Adipocyte (in vitro differentiated cells): ENCODE measurements at regions not wholly inside any gene's neighbourhood (a gene's known extent, or its start where the extent isn't known, plus 50 kb on each side); places are given as distances from the start of the nearest gene placed in this dataset.

Experiments
- DNase-seq: peaks from one replicate; pipeline ENCODE4 v3.0.0-alpha.2; 2015; ENCODE audit warnings: low read depth
- H3K27me3 ChIP-seq: replicated peaks from 2 replicates; pipeline ENCODE4 v1.7.0; 2013; ENCODE audit warnings: mild to moderate bottlenecking, low read length, moderate library complexity; ENCODE audit not compliant: control insufficient read depth, insufficient read depth
- H3K36me3 ChIP-seq: 2 replicates; pipeline ENCODE4 v1.7.0; 2013; ENCODE audit warnings: low read length, mild to moderate bottlenecking, moderate library complexity; ENCODE audit not compliant: control insufficient read depth, insufficient read depth, severe bottlenecking
- H3K4me1 ChIP-seq: 2 replicates; pipeline ENCODE4 v1.7.0; 2013; ENCODE audit warnings: mild to moderate bottlenecking, low read length, moderate library complexity; ENCODE audit not compliant: control insufficient read depth, insufficient read depth
- H3K4me3 ChIP-seq: 2 replicates; pipeline ENCODE4 v1.7.0; 2013; ENCODE audit warnings: mild to moderate bottlenecking, low read length, moderate library complexity
- H3K9ac ChIP-seq: 2 replicates; pipeline ENCODE4 v1.7.0; 2013; ENCODE audit warnings: mild to moderate bottlenecking, low read length, moderate library complexity
- H3K9me3 ChIP-seq: 2 replicates; pipeline ENCODE4 v1.7.0; 2013; ENCODE audit warnings: mild to moderate bottlenecking, low read length, moderate library complexity; ENCODE audit not compliant: control insufficient read depth

- H3K4me1 ChIP-seq: no peaks in the 10 kb centered on the region
- no peak for DNase-seq
- no peak overlapping the region for H3K9ac ChIP-seq
- no peaks in the 10 kb centered on the region for H3K36me3 ChIP-seq
- H3K4me3 ChIP-seq: no peak overlapping the region
- H3K27me3 ChIP-seq: peaks cover 2% of the 10 kb centered on the region
- H3K9me3 ChIP-seq: no peaks in the 10 kb centered on the region
These were observed 376.4 kb upstream of the ATP5MC3 start for GRCh38 chr2:175557810-175558377.

DNA sequence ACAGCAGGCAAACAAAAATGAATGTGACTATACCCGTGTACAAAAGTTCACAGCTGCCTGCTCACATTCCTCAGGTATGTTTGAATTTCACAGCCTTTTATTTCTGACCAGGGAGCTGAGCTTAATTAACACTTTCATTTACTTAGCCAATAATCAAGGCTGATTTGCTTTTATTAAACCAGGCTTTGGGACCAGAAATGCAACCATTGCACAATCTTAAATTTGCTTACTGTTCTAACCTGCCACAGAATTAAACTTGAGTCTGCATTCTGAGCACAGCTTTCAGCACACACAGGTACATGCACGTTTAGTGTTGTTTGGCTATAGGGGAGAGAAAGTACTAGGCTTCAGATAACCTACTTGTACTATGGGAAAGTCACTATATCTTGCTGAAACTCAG, 372.4 kb upstream of the ATP5MC3 start:
- Histone ChIP-seq H3K36me3 (no peaks in the 10 kb centered on the region), H3K9me3 (no peaks in the 10 kb centered on the region), H3K9ac (no peak overlapping the region), H3K27me3 (peaks cover 4% of the 10 kb centered on the region), H3K4me3 (no peak overlapping the region), H3K4me1 (no peaks in the 10 kb centered on the region)
- DNase-seq: no peak

DNA sequence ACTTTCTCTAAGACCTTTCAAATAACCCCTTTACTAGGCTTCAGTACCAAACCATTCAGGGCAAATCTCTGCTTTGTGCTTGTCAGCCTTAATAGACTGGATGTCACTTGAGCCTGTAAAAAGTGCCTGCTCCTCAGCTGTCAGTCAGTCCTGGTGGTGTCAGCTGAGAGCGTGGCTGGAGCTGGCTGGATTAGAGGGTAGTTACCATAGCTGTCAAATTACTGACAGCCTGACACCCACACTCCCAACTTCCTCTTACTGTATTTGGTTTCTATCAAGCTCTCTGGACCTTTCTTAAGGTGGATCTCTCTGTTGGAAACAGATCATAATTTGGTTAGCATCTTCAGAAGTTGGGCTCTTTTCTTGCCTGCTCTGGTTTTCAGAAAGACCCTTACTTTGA, 371.4 kb upstream of the ATP5MC3 start:
- no peak for DNase-seq
- Histone ChIP-seq H3K4me1 (no peaks in the 10 kb centered on the region), H3K4me3 (no peak overlapping the region), H3K36me3 (no peaks in the 10 kb centered on the region), H3K27me3 (peaks cover 4% of the 10 kb centered on the region), H3K9me3 (no peaks in the 10 kb centered on the region), H3K9ac (no peak overlapping the region)

GRCh38 chr2:175540421-175540820, 358.9 kb upstream of the ATP5MC3 start:
- H3K4me1 ChIP-seq: no peaks in the 10 kb centered on the region
- DNase-seq: no peak
- no peaks in the 10 kb centered on the region for H3K36me3 ChIP-seq
- H3K4me3 ChIP-seq: no peak overlapping the region
- H3K27me3 ChIP-seq: no peaks in the 10 kb centered on the region
- H3K9me3 ChIP-seq: peaks cover 12% of the 10 kb centered on the region
- no peak overlapping the region for H3K9ac ChIP-seq

DNA sequence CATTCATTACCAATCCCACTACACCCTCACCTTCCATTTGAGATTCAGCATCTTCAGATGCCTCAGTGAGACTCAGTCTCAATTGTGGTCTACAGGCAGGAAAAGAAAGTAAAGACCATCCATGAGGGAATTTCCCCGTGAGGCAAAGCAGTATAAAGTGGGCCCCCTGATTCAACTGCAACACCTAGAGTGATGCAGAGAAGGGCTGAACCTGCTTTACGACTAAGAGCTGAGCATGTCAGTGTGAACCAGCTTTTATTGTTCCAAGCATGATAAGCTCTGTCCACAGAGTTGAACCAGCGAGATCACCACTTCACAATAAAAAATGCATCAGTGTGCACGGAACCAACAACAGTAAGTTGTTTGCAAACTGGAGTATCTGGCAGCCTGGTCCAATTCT, 357.6 kb upstream of the ATP5MC3 start:
- Histone ChIP-seq H3K9ac (no peak overlapping the region), H3K27me3 (no peaks in the 10 kb centered on the region), H3K36me3 (no peaks in the 10 kb centered on the region), H3K9me3 (peaks cover 12% of the 10 kb centered on the region), H3K4me1 (no peaks in the 10 kb centered on the region), H3K4me3 (no peak overlapping the region)
- DNase-seq: no peak

- Histone ChIP-seq H3K4me3 (no peak overlapping the region), H3K4me1 (no peaks in the 10 kb centered on the region), H3K9me3 (peaks cover 9% of the 10 kb centered on the region), H3K27me3 (no peaks in the 10 kb centered on the region), H3K36me3 (no peaks in the 10 kb centered on the region), H3K9ac (no peak overlapping the region)
- DNase-seq: no peak
These were observed 354.5 kb upstream of the ATP5MC3 start for GRCh38 chr2:175536059-175536458.

DNA sequence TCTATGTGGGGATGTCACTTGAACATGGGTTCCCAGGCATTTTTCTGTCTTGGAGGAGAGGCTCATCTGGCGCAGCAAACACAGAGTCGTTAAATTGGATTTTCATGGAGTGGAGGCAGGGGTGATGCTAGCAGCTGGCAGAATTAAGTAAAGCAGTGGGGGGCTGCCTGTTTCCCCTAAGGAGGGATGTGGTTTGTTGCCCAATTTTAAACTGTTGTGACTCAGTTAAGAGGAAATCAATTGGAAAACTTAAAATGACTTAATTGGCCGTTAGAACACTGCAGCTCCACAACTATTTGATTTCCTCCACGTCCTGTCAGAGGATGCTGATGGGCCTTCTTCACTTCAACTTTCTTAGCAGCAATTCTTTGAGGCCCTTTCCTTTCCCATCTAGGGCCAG, 354.1 kb upstream of the ATP5MC3 start:
- H3K9me3 ChIP-seq: peaks cover 9% of the 10 kb centered on the region
- H3K4me3 ChIP-seq: no peak overlapping the region
- no peaks in the 10 kb centered on the region for H3K36me3 ChIP-seq
- no peak for DNase-seq
- no peak overlapping the region for H3K9ac ChIP-seq
- H3K27me3 ChIP-seq: no peaks in the 10 kb centered on the region
- H3K4me1 ChIP-seq: no peaks in the 10 kb centered on the region

DNA sequence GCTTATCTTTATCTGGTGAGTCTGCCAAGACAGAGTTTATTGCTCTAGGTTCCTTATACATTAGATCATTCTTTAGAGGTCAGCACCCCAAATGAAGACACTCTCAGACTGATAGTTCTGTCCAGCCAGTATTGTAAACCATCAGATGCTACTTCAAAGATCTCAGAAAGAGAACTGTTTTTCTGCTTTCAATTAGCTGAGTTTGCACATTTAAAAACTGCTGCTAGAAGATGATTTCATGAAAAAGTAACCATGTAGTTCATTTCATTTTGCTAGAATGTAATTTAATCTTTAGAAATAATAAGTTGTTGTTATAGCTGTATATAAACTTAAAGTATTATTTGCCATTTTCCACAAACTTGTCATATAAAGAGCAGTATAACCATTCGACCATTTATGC, 344.5 kb upstream of the ATP5MC3 start:
- H3K9me3 ChIP-seq: no peaks in the 10 kb centered on the region
- no peaks in the 10 kb centered on the region for H3K27me3 ChIP-seq
- H3K4me3 ChIP-seq: no peak overlapping the region
- H3K4me1 ChIP-seq: no peaks in the 10 kb centered on the region
- H3K9ac ChIP-seq: no peak overlapping the region
- DNase-seq: no peak
- H3K36me3 ChIP-seq: no peaks in the 10 kb centered on the region

DNA sequence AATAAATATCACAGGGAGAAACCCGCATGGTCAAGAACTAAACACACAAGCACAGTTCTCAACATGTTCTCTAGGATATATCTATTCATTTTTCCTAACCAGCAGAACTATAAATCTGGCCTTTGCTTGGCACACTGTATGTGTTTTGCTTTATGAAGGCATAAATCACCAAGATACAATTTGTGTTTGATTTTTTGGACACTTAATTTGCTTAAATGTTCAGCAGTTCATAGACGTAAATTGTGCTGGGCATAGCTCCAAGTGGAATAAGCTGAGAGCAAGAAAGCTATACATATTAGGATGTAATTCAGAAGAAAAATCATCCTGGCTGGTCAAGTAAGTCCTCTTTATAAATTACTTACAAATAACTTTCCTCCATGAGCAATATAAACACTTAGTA, 341.5 kb upstream of the ATP5MC3 start:
- no peak overlapping the region for H3K4me3 ChIP-seq
- H3K27me3 ChIP-seq: no peaks in the 10 kb centered on the region
- no peaks in the 10 kb centered on the region for H3K4me1 ChIP-seq
- no peak overlapping the region for H3K9ac ChIP-seq
- H3K9me3 ChIP-seq: no peaks in the 10 kb centered on the region
- DNase-seq: no peak
- H3K36me3 ChIP-seq: no peaks in the 10 kb centered on the region

GRCh38 chr2:175518206-175518605, 336.7 kb upstream of the ATP5MC3 start:
- no peak for DNase-seq
- no peaks in the 10 kb centered on the region for H3K4me1 ChIP-seq
- no peak overlapping the region for H3K9ac ChIP-seq
- no peaks in the 10 kb centered on the region for H3K27me3 ChIP-seq
- no peak overlapping the region for H3K4me3 ChIP-seq
- H3K36me3 ChIP-seq: no peaks in the 10 kb centered on the region
- no peaks in the 10 kb centered on the region for H3K9me3 ChIP-seq

DNA sequence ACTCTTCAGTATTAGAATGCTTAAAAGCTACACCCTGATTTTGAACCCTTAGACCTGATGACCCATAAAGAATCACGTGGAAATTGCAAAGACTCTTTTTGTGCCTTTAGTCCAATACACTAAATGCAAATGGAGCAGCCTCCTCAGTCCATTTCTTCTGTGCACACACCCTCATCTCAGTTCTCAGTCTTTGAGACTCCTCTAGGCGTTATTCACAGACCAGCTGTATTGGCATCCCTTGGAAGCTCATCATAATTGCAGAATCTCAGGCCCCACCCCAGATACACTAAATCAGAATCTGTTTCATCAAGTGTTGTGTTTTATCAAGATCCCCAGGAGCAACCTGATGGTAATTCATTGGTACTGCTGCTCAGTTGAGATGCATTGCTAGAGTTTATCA, 335.0 kb upstream of the ATP5MC3 start:
- Histone ChIP-seq H3K27me3 (no peaks in the 10 kb centered on the region), H3K4me3 (no peak overlapping the region), H3K9me3 (no peaks in the 10 kb centered on the region), H3K4me1 (no peaks in the 10 kb centered on the region), H3K9ac (no peak overlapping the region), H3K36me3 (no peaks in the 10 kb centered on the region)
- no peak for DNase-seq

- peaks cover 13% of the 10 kb centered on the region for H3K9me3 ChIP-seq
- no peak for DNase-seq
These were observed 318.7 kb upstream of the ATP5MC3 start for GRCh38 chr2:175500255-175500654.

More at GRCh38 chr2:175500255-175500654, 318.7 kb upstream of the ATP5MC3 start:
- H3K27me3 ChIP-seq: no peaks in the 10 kb centered on the region
- no peaks in the 10 kb centered on the region for H3K36me3 ChIP-seq
- H3K9ac ChIP-seq: no peak overlapping the region
- H3K4me3 ChIP-seq: no peak overlapping the region
- no peaks in the 10 kb centered on the region for H3K4me1 ChIP-seq
